Caco-2 (cell line): ENCODE measurements at regions not wholly inside any gene's neighbourhood (a gene's known extent, or its start where the extent isn't known, plus 50 kb on each side); places are given as distances from the start of the nearest gene placed in this dataset.

Experiments
- BruUV-seq: library from RNA; stranded (reverse); fragments of 400-500 nt; replicated peaks from 2 replicates; lab custom pipeline; 2021; lab: Mats Ljungman, UMichigan
- CTCF ChIA-PET: fragments of 300-600 bp; sonication (Branson Sonifier 250); formaldehyde crosslinking; loops from one replicate; lab custom pipeline; 2022; ENCODE audit warnings: antibody characterized with exemption; lab: Charles Lee
- POLR2A ChIA-PET: fragments of 300-600 bp; sonication (Branson Sonifier 250); formaldehyde crosslinking; loops from one replicate; lab custom pipeline; 2022; ENCODE audit warnings: antibody characterized with exemption; lab: Charles Lee
- DNase-seq, 2 experiments: peaks; one replicate each; pipeline versions ENCODE4 v3.0.0 to v3.0.0-alpha.2; 2020 to 2022
- H3K27me3 ChIP-seq: replicated peaks from 2 replicates; pipeline ENCODE4 v1.6.0; 2011; ENCODE audit warnings: low read length; ENCODE audit not compliant: control insufficient read depth, insufficient read depth
- H3K36me3 ChIP-seq: 2 replicates; pipeline ENCODE4 v1.5.1; 2011; ENCODE audit warnings: low read length; ENCODE audit not compliant: control insufficient read depth, insufficient read depth
- H3K4me1 ChIP-seq: fragments of 250-450 bp; sonication (Bioruptor Pico); 2 replicates; pipeline ENCODE4 v1.5.1; 2020; ENCODE audit warnings: mild to moderate bottlenecking
- H3K4me3 ChIP-seq: 2 replicates; pipeline ENCODE4 v1.5.1; 2011; ENCODE audit warnings: low read depth, mild to moderate bottlenecking, control low read depth, low read length
- H3K9me3 ChIP-seq: fragments of 250-450 bp; sonication (Bioruptor Pico); 2 replicates; pipeline ENCODE4 v1.5.1; 2020; ENCODE audit warnings: mild to moderate bottlenecking, moderate library complexity
- H3K27ac Mint-ChIP-seq: one replicate; pipeline ENCODE4 v1.8.0; 2022; ENCODE audit warnings: mixed read lengths; ENCODE audit not compliant: unreplicated experiment
- H3K27me3 Mint-ChIP-seq: one replicate; pipeline ENCODE4 v1.8.0; 2022; ENCODE audit warnings: mixed read lengths; ENCODE audit not compliant: insufficient read depth, unreplicated experiment
- H3K36me3 Mint-ChIP-seq: one replicate; pipeline ENCODE4 v1.8.0; 2022; ENCODE audit warnings: mild to moderate bottlenecking, mixed read lengths; ENCODE audit not compliant: insufficient read depth, unreplicated experiment
- H3K4me1 Mint-ChIP-seq: one replicate; pipeline ENCODE4 v1.8.0; 2022; ENCODE audit warnings: low read depth, mixed read lengths; ENCODE audit not compliant: unreplicated experiment
- H3K4me3 Mint-ChIP-seq: one replicate; pipeline ENCODE4 v1.8.0; 2022; ENCODE audit warnings: mild to moderate bottlenecking, moderate library complexity, mixed read lengths; ENCODE audit not compliant: unreplicated experiment
- H3K9me3 Mint-ChIP-seq: one replicate; pipeline ENCODE4 v1.8.0; 2022; ENCODE audit warnings: mixed read lengths; ENCODE audit not compliant: unreplicated experiment
- CTCF ChIP-seq, 2 experiments: fragments of 200-600 bp in 1 of 2; IDR thresholded peaks; 1 replicate in 1 of 2; 2 replicates in 1 of 2; pipeline versions ENCODE4 v1.5.1 to v1.8.0; 2011 to 2022; ENCODE audit warnings: antibody characterized with exemption in 1 of 2, control low read depth in 1 of 2, inconsistent platforms in 1 of 2, low read depth in 1 of 2, low read length in 1 of 2, mild to moderate bottlenecking in 1 of 2, moderate library complexity in 1 of 2; ENCODE audit not compliant: insufficient read depth in 1 of 2, severe bottlenecking in 1 of 2, unreplicated experiment in 1 of 2
- intact Hi-C: fragments of 100-400 bp; cut with micrococcal nuclease; formaldehyde crosslinking; loops from one replicate; pipeline ENCODE4 v1.10.0; 2022; ENCODE audit not compliant: unreplicated experiment

- ChIA-PET POLR2A (no interaction called here), CTCF (no interaction called here)
- H3K27ac Mint-ChIP-seq, result no peak overlapping the region
- Histone ChIP-seq H3K9me3 (no peaks in the 10 kb centered on the region), H3K27me3 (no peaks in the 10 kb centered on the region), H3K4me1 (no peaks in the 10 kb centered on the region), H3K4me3 (no peak overlapping the region), H3K36me3 (no peaks in the 10 kb centered on the region)
- no TSS peak for BruUV-seq
- no peaks in the 10 kb centered on the region for H3K36me3 Mint-ChIP-seq
- H3K4me3 Mint-ChIP-seq, result no peak overlapping the region
- no peaks in the 10 kb centered on the region for H3K9me3 Mint-ChIP-seq
- intact Hi-C loops, result no loop called here
- TF ChIP-seq CTCF (IDR thresholded peaks at IDR 0.05; ENCODE audit: insufficient read depth in 1 of 2, low read depth in 1 of 2, low read length in 1 of 2, severe bottlenecking in 1 of 2, unreplicated experiment in 1 of 2), result no peak
- no peaks in the 10 kb centered on the region for H3K27me3 Mint-ChIP-seq
- no peaks in the 10 kb centered on the region for H3K4me1 Mint-ChIP-seq
- no peak for DNase-seq
These were observed 642.3 kb upstream of the LINC00305 start for GRCh38 chr18:64791236-64791635.

DNA sequence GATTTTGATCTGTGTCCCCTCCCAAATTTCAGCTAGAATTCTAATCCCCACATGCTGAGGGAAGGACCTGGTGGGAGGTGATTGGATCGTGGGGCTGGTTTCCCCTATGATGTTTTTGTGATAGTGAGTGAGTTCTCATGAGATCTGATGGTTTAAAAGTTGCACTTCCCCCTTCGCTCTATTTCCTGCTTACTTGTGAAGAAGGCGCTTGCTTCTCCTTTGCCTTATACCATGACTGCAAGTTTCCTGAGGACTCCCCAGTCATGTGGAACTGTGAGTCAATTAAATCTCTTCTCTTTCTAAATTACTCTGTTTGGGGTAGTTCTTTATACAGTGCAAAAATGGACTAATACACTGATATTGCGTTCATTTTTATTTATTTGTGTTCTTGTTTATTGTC lies 636.8 kb upstream of the LINC00305 start:
- no peaks in the 10 kb centered on the region for H3K9me3 ChIP-seq
- DNase-seq, result no peak
- no peaks in the 10 kb centered on the region for H3K4me1 ChIP-seq
- CTCF ChIA-PET, result no interaction called here
- BruUV-seq, result no TSS peak
- H3K27me3 Mint-ChIP-seq, result no peaks in the 10 kb centered on the region
- H3K9me3 Mint-ChIP-seq, result no peaks in the 10 kb centered on the region
- POLR2A ChIA-PET, result no interaction called here
- H3K4me3 ChIP-seq, result no peak overlapping the region
- H3K27ac Mint-ChIP-seq, result no peak overlapping the region
- no peaks in the 10 kb centered on the region for H3K27me3 ChIP-seq
- no peak for TF ChIP-seq CTCF (IDR thresholded peaks at IDR 0.05; ENCODE audit: insufficient read depth in 1 of 2, low read depth in 1 of 2, low read length in 1 of 2, severe bottlenecking in 1 of 2, unreplicated experiment in 1 of 2)
- no peaks in the 10 kb centered on the region for H3K36me3 Mint-ChIP-seq
- intact Hi-C loops, result no loop called here
- H3K4me1 Mint-ChIP-seq, result no peaks in the 10 kb centered on the region
- H3K4me3 Mint-ChIP-seq, result no peak overlapping the region
- H3K36me3 ChIP-seq, result no peaks in the 10 kb centered on the region

DNA sequence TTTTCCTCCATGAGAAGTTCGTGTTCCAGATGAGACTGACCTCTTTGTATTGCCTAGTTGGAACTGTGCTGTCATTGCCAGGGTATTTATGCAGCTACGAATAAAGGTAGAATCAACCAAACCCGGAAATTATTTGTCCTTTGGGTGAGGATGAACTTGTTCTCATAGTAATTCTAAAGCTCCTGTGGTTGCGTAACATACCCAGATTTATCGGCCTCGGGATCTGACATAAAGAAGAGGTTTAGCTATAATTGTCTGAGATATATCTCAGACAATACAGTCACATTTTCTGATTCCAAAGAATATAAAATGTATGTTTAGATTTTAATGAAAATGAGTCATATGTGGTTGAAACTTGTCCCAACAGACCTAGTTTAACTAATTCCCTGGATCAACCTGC lies 628.7 kb upstream of the LINC00305 start:
- TF ChIP-seq CTCF (IDR thresholded peaks at IDR 0.05; ENCODE audit: insufficient read depth in 1 of 2, low read depth in 1 of 2, low read length in 1 of 2, severe bottlenecking in 1 of 2, unreplicated experiment in 1 of 2), result no peak
- intact Hi-C loops, result no loop called here
- Mint-ChIP-seq H3K36me3 (no peaks in the 10 kb centered on the region), H3K4me3 (no peak overlapping the region), H3K27me3 (no peaks in the 10 kb centered on the region), H3K27ac (no peak overlapping the region), H3K4me1 (no peaks in the 10 kb centered on the region), H3K9me3 (no peaks in the 10 kb centered on the region)
- DNase-seq, result no peak
- BruUV-seq, result no TSS peak
- no peaks in the 10 kb centered on the region for H3K36me3 ChIP-seq
- no peaks in the 10 kb centered on the region for H3K4me1 ChIP-seq
- H3K9me3 ChIP-seq, result no peaks in the 10 kb centered on the region
- no peaks in the 10 kb centered on the region for H3K27me3 ChIP-seq
- POLR2A ChIA-PET, result no interaction called here
- CTCF ChIA-PET, result interaction anchor here (0.6 kb wide), 1 partner anchor 140 kb away, joined by 3 read pairs; no protein-coding TSS in a partner anchor
- no peak overlapping the region for H3K4me3 ChIP-seq
